SK-N-MC (cell line): ENCODE measurements at regions not wholly inside any gene's neighbourhood (a gene's known extent, or its start where the extent isn't known, plus 50 kb on each side); places are given as distances from the start of the nearest gene placed in this dataset.

Source experiments
- DNase-seq: peaks from one replicate; pipeline ENCODE4 v3.0.0-alpha.2; 2011; ENCODE audit warnings: low read depth, low spot score
- H3K27ac ChIP-seq: fragments of 200-600 bp; sonication (generic); 2 replicates; pipeline ENCODE4 v1.5.1; 2016; ENCODE audit warnings: mixed run types
- H3K36me3 ChIP-seq: fragments of 200-600 bp; sonication (generic); 2 replicates; pipeline ENCODE4 v1.6.1; 2017; ENCODE audit warnings: antibody characterized with exemption, low read length, mixed read lengths; ENCODE audit not compliant: insufficient read depth
- H3K4me3 ChIP-seq: fragments of 200-600 bp; sonication (generic); 2 replicates; pipeline ENCODE4 v1.5.1; 2016
- H3K9ac ChIP-seq: fragments of 200-600 bp; sonication (generic); 2 replicates; pipeline ENCODE4 v1.8.0; 2017; ENCODE audit warnings: mixed run types, mixed read lengths; ENCODE audit not compliant: insufficient read length
- H3K9me3 ChIP-seq: fragments of 200-600 bp; sonication (generic); 2 replicates; pipeline ENCODE4 v1.6.1; 2017; ENCODE audit warnings: low read depth, mild to moderate bottlenecking, antibody characterized with exemption, low read length, moderate library complexity, mixed read lengths
- EZH2 ChIP-seq: fragments of 200-600 bp; sonication (generic); IDR thresholded peaks from one replicate; pipeline ENCODE4 v1.6.1; 2017; ENCODE audit warnings: antibody characterized with exemption
- FOXP2 ChIP-seq: optimal IDR thresholded peaks from 2 replicates; pipeline ENCODE3; 2011; ENCODE audit warnings: mild to moderate bottlenecking, moderate library complexity; ENCODE audit not compliant: insufficient read depth; ENCODE audit errors: extremely low read length, control extremely low read depth
- POLR2AphosphoS5 ChIP-seq: IDR thresholded peaks from 2 replicates; pipeline ENCODE4 v1.6.1; 2012; ENCODE audit warnings: mild to moderate bottlenecking, low read depth, low read length, borderline replicate concordance

DNA sequence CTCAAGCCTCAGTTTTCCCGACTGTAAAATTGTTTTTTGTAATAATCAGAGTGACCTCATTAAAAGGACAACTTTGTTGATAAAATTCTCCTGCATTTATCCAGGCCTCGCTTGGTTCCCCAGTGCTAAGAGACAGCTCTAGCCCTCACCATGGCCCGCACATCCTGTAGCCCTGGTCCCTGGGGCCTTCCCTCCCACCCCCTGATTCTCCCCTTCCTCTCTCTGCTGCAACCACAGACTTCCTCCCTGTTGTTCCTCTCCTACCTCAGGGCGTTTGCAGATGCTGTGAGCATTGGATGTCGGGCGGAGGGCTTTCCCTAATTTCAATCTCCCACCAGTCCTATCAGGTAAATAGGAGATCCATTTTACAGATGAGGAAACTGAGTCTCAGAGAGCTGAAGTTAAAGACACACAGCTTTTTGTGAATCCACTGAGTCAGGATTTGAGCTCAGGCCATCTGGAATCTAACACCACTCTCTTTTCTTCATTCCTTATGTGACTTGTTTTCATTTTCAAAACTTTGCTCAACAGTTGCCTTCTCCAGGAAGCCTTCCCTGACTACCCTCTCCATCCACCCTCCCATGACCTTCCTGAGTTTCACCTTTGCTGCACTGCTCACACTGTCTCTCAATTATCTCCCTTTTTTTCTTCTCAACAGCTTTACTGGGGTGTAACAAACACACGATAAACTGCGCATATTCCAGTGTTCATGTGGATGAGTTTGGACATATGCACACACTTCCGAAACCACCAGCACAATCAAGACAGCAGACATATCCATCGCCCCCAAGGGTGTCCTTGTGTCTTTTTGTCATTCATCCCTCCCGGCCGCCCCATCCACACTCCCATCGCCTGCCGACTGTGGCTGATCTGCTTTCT, 107.1 kb downstream of the CEBPB start:
- no peak overlapping the region for H3K27ac ChIP-seq
- H3K36me3 ChIP-seq = no peaks in the 10 kb centered on the region
- no peak for DNase-seq
- no peak overlapping the region for H3K4me3 ChIP-seq
- no peak for TF ChIP-seq POLR2AphosphoS5
- TF ChIP-seq FOXP2 = no peak
- no peak for TF ChIP-seq EZH2
- H3K9ac ChIP-seq = no peak overlapping the region
- H3K9me3 ChIP-seq = no peaks in the 10 kb centered on the region

GRCh38 chr20:50298554-50299324, 108.1 kb downstream of the CEBPB start:
- H3K9ac ChIP-seq = no peak overlapping the region
- TF ChIP-seq POLR2AphosphoS5 = no peak
- no peak for TF ChIP-seq FOXP2
- no peak for TF ChIP-seq EZH2
- H3K9me3 ChIP-seq = no peaks in the 10 kb centered on the region
- H3K27ac ChIP-seq = no peak overlapping the region
- no peak overlapping the region for H3K4me3 ChIP-seq
- no peak for DNase-seq
- no peaks in the 10 kb centered on the region for H3K36me3 ChIP-seq

DNA sequence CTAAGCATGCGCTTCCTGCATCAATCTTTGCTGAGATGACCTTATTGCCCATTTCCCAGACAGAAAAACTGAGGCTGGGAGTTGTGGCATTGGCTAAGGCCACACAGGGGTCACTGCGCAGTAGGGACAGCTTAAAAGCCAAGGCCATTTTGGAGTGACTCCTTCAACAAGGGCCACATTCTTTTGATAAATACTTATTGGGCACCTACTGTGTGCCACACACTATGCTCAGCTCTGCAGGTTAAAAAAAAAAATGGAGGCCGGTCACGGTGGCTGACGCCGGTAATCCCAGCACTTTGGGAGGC, 108.6 kb downstream of the CEBPB start:
- no peaks in the 10 kb centered on the region for H3K36me3 ChIP-seq
- no peak for DNase-seq
- no peak overlapping the region for H3K4me3 ChIP-seq
- no peak overlapping the region for H3K9ac ChIP-seq
- H3K27ac ChIP-seq = no peak overlapping the region
- H3K9me3 ChIP-seq = no peaks in the 10 kb centered on the region
- no peak for TF ChIP-seq POLR2AphosphoS5
- TF ChIP-seq EZH2 = no peak
- no peak for TF ChIP-seq FOXP2

DNA sequence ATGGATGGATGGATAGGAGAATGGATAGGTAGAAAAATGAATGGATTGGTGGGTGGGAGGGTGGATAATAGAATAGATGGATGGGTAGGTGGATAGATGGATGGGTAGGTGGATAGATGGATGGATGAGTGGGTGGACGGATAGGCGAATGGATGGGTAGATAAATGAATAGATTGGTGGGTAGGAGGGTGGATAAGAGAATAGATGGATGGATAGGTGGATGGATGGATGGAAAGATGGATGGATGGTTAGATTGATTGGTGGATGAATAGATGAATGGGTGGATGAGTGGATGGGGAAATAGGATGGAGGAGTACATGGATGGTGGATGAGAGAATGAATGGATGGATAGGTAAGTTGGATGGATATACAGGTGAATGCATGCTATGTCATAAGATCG, 110.5 kb downstream of the CEBPB start:
- Histone ChIP-seq H3K9ac (no peak overlapping the region), H3K36me3 (no peaks in the 10 kb centered on the region), H3K9me3 (no peaks in the 10 kb centered on the region), H3K27ac (no peak overlapping the region), H3K4me3 (no peak overlapping the region)
- no peak for DNase-seq
- no peak for TF ChIP-seq POLR2AphosphoS5
- TF ChIP-seq FOXP2 = no peak
- no peak for TF ChIP-seq EZH2

GRCh38 chr20:50301712-50302111, 111.1 kb downstream of the CEBPB start:
- Histone ChIP-seq H3K9ac (no peak overlapping the region), H3K4me3 (no peak overlapping the region), H3K27ac (no peak overlapping the region), H3K9me3 (no peaks in the 10 kb centered on the region), H3K36me3 (no peaks in the 10 kb centered on the region)
- TF ChIP-seq POLR2AphosphoS5 (no peak), FOXP2 (no peak), EZH2 (no peak)
- DNase-seq = no peak

DNA sequence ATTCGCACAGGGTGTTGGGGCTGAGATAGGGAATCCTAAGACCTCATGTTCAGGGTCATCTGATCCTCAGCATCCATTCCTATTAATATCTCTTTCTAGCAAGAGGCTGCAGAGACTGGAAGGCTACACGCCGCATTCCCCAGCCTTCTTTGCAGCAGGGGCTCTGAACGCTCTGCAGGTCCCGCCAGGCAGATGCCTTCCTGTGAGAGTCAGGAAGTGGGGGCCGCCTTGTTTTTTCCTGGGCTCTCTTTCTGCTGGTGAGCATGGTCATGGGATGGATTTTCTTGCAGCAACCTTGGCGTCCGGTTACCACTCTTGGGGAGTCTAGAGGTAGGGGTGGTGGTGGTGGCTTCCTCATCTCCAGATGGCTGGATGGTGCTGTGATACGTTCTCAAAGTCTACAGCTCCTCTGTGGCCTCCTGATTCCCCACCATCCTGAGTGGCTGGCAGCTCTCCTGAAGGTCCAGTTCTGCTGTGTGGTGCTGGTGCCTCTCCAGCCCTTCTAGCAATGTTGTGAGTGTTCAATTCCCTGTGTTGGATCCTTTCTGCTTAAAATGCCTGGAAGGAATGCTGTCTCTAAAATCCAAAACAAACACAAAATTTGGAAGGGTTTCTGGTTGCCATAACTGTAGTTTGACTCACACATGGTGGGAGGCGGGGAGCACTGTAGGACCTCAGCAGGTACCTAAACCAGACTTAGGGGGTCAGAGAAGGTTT, 111.9 kb downstream of the CEBPB start:
- DNase-seq = no peak
- no peak overlapping the region for H3K4me3 ChIP-seq
- no peak overlapping the region for H3K9ac ChIP-seq
- no peaks in the 10 kb centered on the region for H3K36me3 ChIP-seq
- H3K27ac ChIP-seq = no peak overlapping the region
- TF ChIP-seq EZH2 (no peak), POLR2AphosphoS5 (no peak), FOXP2 (no peak)
- no peaks in the 10 kb centered on the region for H3K9me3 ChIP-seq

DNA sequence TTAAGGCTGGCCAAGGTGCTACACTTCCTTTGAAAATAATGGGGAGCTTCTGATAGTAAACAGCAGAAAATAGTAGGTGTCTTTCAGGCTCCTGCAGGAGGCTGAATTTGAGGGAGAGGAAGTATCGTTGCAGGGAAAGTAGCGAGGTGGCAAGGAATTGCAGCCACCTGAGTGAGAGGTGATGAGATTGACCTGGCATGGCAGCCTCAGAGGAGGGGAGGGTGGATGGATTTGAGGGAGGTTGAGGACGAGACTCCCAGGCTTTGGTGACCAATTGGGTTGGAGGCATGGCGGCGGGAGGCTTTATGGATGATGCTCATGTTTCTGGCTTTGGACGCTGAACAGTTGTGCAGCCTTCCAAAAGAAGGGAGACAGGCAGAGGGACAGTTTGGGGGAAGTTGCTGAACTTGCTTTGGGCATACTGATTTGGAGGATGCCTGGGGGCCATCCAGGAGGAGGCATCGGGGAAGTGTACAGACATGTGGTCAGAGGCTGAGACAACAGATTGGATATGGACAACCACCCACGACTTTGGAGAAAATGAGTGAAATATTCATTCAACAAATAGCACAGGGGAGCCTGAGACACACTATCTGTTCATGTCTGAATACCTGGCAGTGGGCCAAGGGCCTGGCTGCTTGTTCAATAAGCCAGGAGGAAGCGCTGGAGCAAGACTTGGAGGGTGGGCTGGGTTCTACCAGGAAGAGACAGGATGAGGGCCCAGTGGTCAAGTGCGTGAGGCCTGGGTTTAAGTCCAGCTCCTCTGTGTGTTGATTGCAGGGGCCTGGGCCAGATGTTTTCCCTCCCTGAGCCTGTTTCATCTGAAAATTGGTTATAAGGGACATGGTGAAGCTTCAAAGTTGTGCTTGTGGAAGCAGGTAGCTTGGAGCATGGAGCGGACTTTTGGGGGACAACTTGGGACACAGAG, 113.2 kb downstream of the CEBPB start:
- Histone ChIP-seq H3K4me3 (no peak overlapping the region), H3K27ac (0 out of 2 replicates have a peak overlapping the region, but pooled peaks have one; percentile 1)

More for the DNA sequence above, 113.2 kb downstream of the CEBPB start:
- Histone ChIP-seq H3K9ac (no peak overlapping the region), H3K9me3 (no peaks in the 10 kb centered on the region), H3K36me3 (no peaks in the 10 kb centered on the region)
- TF ChIP-seq EZH2 (no peak), POLR2AphosphoS5 (no peak), FOXP2 (no peak)
- peak; percentile 2 for DNase-seq
